ENCODE measurements at regions not wholly inside any gene's neighbourhood (a gene's known extent, or its start where the extent isn't known, plus 50 kb on each side); places are given as distances from the start of the nearest gene placed in this dataset.
"Not testable (repeated sequence)": the region's sequence is repeated elsewhere in the genome, so short reads cannot be mapped to it uniquely, and the experiment has no call there.

- Histone ChIP-seq H3K36me3 (ENCODE audit: control insufficient read depth in 1 of 2, insufficient read depth in 2 of 2, low read length in 2 of 2) (no peaks in the 10 kb centered on the region), H3K79me2 (ENCODE audit: control insufficient read depth, insufficient read depth, low read length, poor library complexity) (no peaks in the 10 kb centered on the region), H3K14ac (ENCODE audit: low read length) (no peak overlapping the region), H3K79me1 (ENCODE audit: low read length) (no peaks in the 10 kb centered on the region), H3K27ac (ENCODE audit: low read depth, low read length) (no peak overlapping the region), H3K27me3 (ENCODE audit: insufficient read depth, low read length) (no peaks in the 10 kb centered on the region), H3K4ac (ENCODE audit: low read depth, low read length) (no peak overlapping the region), H3K9ac (ENCODE audit: low read length) (no peak overlapping the region), H2BK120ac (ENCODE audit: insufficient read depth, low read length, poor library complexity) (no peak overlapping the region), H4K91ac (ENCODE audit: low read depth, low read length) (no peak overlapping the region), H2AFZ (ENCODE audit: insufficient read depth, low read length, poor library complexity) (no peak overlapping the region), H4K12ac (ENCODE audit: low read depth, low read length) (no peak overlapping the region), H3K4me3 (ENCODE audit: low read depth, low read length) (no peak overlapping the region), H3K9me3 (ENCODE audit: insufficient read depth, low read depth, low read length) (peaks cover 3% of the 10 kb centered on the region), H2BK5ac (ENCODE audit: low read depth, low read length, poor library complexity) (no peak overlapping the region), H3K23ac (ENCODE audit: low read length) (no peak overlapping the region), H3K4me2 (ENCODE audit: low read length) (no peak overlapping the region), H2AK5ac (ENCODE audit: low read length) (no peak overlapping the region), H3K18ac (ENCODE audit: low read length) (no peak overlapping the region), H3K4me1 (ENCODE audit: control insufficient read depth in 1 of 2, insufficient read depth in 2 of 2, low read length in 2 of 2) (no peaks in the 10 kb centered on the region), H2BK12ac (ENCODE audit: low read length) (no peak overlapping the region), H4K8ac (ENCODE audit: low read depth, low read length) (no peak overlapping the region)
- no CpG with 5 or more reads among the region's 4 CpGs for WGBS (ENCODE audit: extremely low coverage, insufficient coverage, insufficient read length)
- DNase-seq, result no peak
Observed at GRCh38 chr6:8299034-8299433, 136.3 kb downstream of the SLC35B3 start.

DNA sequence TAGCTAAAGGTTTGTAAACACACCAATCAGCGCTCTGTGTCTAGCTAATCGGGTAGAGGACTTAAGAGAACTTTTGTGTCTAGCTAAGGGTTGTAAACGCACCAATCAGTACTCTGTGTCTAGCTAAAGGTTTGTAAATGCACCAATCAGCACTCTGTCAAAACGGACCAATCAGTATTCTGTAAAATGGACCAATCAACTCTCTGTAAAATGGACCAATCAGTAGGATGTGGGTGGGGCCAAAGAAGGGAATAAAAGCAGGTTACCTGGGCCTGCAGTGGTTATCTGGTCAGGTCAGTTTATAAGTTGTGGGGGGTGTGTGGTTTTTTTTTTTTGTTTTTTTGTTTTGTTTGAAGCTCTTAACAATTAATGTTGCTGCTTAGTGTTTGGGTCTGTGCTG is 152.4 kb downstream of the SLC35B3 start:
- H4K12ac ChIP-seq (ENCODE audit: low read depth, low read length); DNase-seq; H3K9me3 ChIP-seq (ENCODE audit: insufficient read depth, low read depth, low read length); H4K91ac ChIP-seq (ENCODE audit: low read depth, low read length); H3K27me3 ChIP-seq (ENCODE audit: insufficient read depth, low read length); H3K23ac ChIP-seq (ENCODE audit: low read length); H3K18ac ChIP-seq (ENCODE audit: low read length); H3K4me2 ChIP-seq (ENCODE audit: low read length); H3K79me2 ChIP-seq (ENCODE audit: control insufficient read depth, insufficient read depth, low read length, poor library complexity); H3K14ac ChIP-seq (ENCODE audit: low read length); H3K27ac ChIP-seq (ENCODE audit: low read depth, low read length); H2BK120ac ChIP-seq (ENCODE audit: insufficient read depth, low read length, poor library complexity); H2BK12ac ChIP-seq (ENCODE audit: low read length); H4K8ac ChIP-seq (ENCODE audit: low read depth, low read length); H3K9ac ChIP-seq (ENCODE audit: low read length); H3K79me1 ChIP-seq (ENCODE audit: low read length); H2AK5ac ChIP-seq (ENCODE audit: low read length); H3K4me1 ChIP-seq (ENCODE audit: control insufficient read depth in 1 of 2, insufficient read depth in 2 of 2, low read length in 2 of 2); H2AFZ ChIP-seq (ENCODE audit: insufficient read depth, low read length, poor library complexity); H3K36me3 ChIP-seq (ENCODE audit: control insufficient read depth in 1 of 2, insufficient read depth in 2 of 2, low read length in 2 of 2); H3K4me3 ChIP-seq (ENCODE audit: low read depth, low read length); H3K4ac ChIP-seq (ENCODE audit: low read depth, low read length); H2BK5ac ChIP-seq (ENCODE audit: low read depth, low read length, poor library complexity): not testable (repeated sequence)
- WGBS (ENCODE audit: extremely low coverage, insufficient coverage, insufficient read length), result no CpG with 5 or more reads among the region's 4 CpGs

GRCh38 chr6:8282380-8282779 is 153.0 kb downstream of the SLC35B3 start:
- WGBS (ENCODE audit: extremely low coverage, insufficient coverage, insufficient read length), result no CpG with 5 or more reads among the region's 39 CpGs

GRCh38 chr6:8279041-8279805 is 156.1 kb downstream of the SLC35B3 start:
- Histone ChIP-seq H4K91ac (ENCODE audit: low read depth, low read length) (no peak overlapping the region), H2AFZ (ENCODE audit: insufficient read depth, low read length, poor library complexity) (no peak overlapping the region), H3K27me3 (ENCODE audit: insufficient read depth, low read length) (no peaks in the 10 kb centered on the region), H3K79me1 (ENCODE audit: low read length) (no peaks in the 10 kb centered on the region), H4K12ac (ENCODE audit: low read depth, low read length) (no peak overlapping the region), H3K4ac (ENCODE audit: low read depth, low read length) (no peak overlapping the region), H3K4me2 (ENCODE audit: low read length) (no peak overlapping the region), H3K14ac (ENCODE audit: low read length) (no peak overlapping the region), H4K8ac (ENCODE audit: low read depth, low read length) (no peak overlapping the region), H3K18ac (ENCODE audit: low read length) (no peak overlapping the region), H3K4me1 (ENCODE audit: control insufficient read depth in 1 of 2, insufficient read depth in 2 of 2, low read length in 2 of 2) (peaks cover 0 to 2% of the 10 kb centered on the region in 2 experiments), H3K27ac (ENCODE audit: low read depth, low read length) (no peak overlapping the region), H3K9me3 (ENCODE audit: insufficient read depth, low read depth, low read length) (no peaks in the 10 kb centered on the region), H3K36me3 (ENCODE audit: control insufficient read depth in 1 of 2, insufficient read depth in 2 of 2, low read length in 2 of 2) (no peaks in the 10 kb centered on the region), H3K4me3 (ENCODE audit: low read depth, low read length) (no peak overlapping the region), H2BK120ac (ENCODE audit: insufficient read depth, low read length, poor library complexity) (no peak overlapping the region), H2AK5ac (ENCODE audit: low read length) (no peak overlapping the region), H3K79me2 (ENCODE audit: control insufficient read depth, insufficient read depth, low read length, poor library complexity) (no peaks in the 10 kb centered on the region), H2BK12ac (ENCODE audit: low read length) (no peak overlapping the region), H2BK5ac (ENCODE audit: low read depth, low read length, poor library complexity) (no peak overlapping the region), H3K23ac (ENCODE audit: low read length) (no peak overlapping the region), H3K9ac (ENCODE audit: low read length) (no peak overlapping the region)
- DNase-seq, result peak in 1 of 2 donors; percentile 3
- WGBS (ENCODE audit: extremely low coverage, insufficient coverage, insufficient read length), result 100% methylated on average over 2 of the region's 15 CpGs

More at GRCh38 chr6:8282380-8282779, 153.0 kb downstream of the SLC35B3 start:
- H3K23ac ChIP-seq (ENCODE audit: low read length), result no peak overlapping the region
- no peak overlapping the region for H3K14ac ChIP-seq (ENCODE audit: low read length)
- no peak overlapping the region for H2AK5ac ChIP-seq (ENCODE audit: low read length)
- no peaks in the 10 kb centered on the region for H3K36me3 ChIP-seq (ENCODE audit: control insufficient read depth in 1 of 2, insufficient read depth in 2 of 2, low read length in 2 of 2)
- H4K8ac ChIP-seq (ENCODE audit: low read depth, low read length), result no peak overlapping the region
- H3K18ac ChIP-seq (ENCODE audit: low read length), result no peak overlapping the region
- H3K4ac ChIP-seq (ENCODE audit: low read depth, low read length), result no peak overlapping the region
- no peak overlapping the region for H2AFZ ChIP-seq (ENCODE audit: insufficient read depth, low read length, poor library complexity)
- no peaks in the 10 kb centered on the region for H3K9me3 ChIP-seq (ENCODE audit: insufficient read depth, low read depth, low read length)
- no peak overlapping the region for H3K4me3 ChIP-seq (ENCODE audit: low read depth, low read length)
- no peaks in the 10 kb centered on the region for H3K79me1 ChIP-seq (ENCODE audit: low read length)
- no peak overlapping the region for H3K9ac ChIP-seq (ENCODE audit: low read length)
- peaks cover 0 to 2% of the 10 kb centered on the region in 2 experiments for H3K4me1 ChIP-seq (ENCODE audit: control insufficient read depth in 1 of 2, insufficient read depth in 2 of 2, low read length in 2 of 2)
- DNase-seq, result no peak
- H2BK12ac ChIP-seq (ENCODE audit: low read length), result no peak overlapping the region
- no peaks in the 10 kb centered on the region for H3K27me3 ChIP-seq (ENCODE audit: insufficient read depth, low read length)
- H2BK120ac ChIP-seq (ENCODE audit: insufficient read depth, low read length, poor library complexity), result no peak overlapping the region
- H3K79me2 ChIP-seq (ENCODE audit: control insufficient read depth, insufficient read depth, low read length, poor library complexity), result no peaks in the 10 kb centered on the region
- H3K27ac ChIP-seq (ENCODE audit: low read depth, low read length), result no peak overlapping the region
- H3K4me2 ChIP-seq (ENCODE audit: low read length), result no peak overlapping the region
- no peak overlapping the region for H4K12ac ChIP-seq (ENCODE audit: low read depth, low read length)
- no peak overlapping the region for H2BK5ac ChIP-seq (ENCODE audit: low read depth, low read length, poor library complexity)
- no peak overlapping the region for H4K91ac ChIP-seq (ENCODE audit: low read depth, low read length)
